Mesodermal cell (in vitro differentiated cells): ENCODE measurements at regions not wholly inside any gene's neighbourhood (a gene's known extent, or its start where the extent isn't known, plus 50 kb on each side); places are given as distances from the start of the nearest gene placed in this dataset.

Experiments used
- H3K27ac ChIP-seq: 2 replicates; pipeline ENCODE4 v1.7.0; 2013; ENCODE audit warnings: mild to moderate bottlenecking, low read depth, low read length, moderate library complexity; ENCODE audit not compliant: severe bottlenecking
- H3K36me3 ChIP-seq: 2 replicates; pipeline ENCODE4 v1.7.1; 2013; ENCODE audit warnings: mild to moderate bottlenecking, low read length, moderate library complexity; ENCODE audit not compliant: control insufficient read depth, insufficient read depth
- H3K4me1 ChIP-seq: one replicate; pipeline ENCODE4 v1.7.1; 2013; ENCODE audit warnings: mild to moderate bottlenecking, low read length; ENCODE audit not compliant: insufficient read depth, control insufficient read depth, poor library complexity, severe bottlenecking
- H3K4me3 ChIP-seq: 2 replicates; pipeline ENCODE4 v1.7.0; 2013; ENCODE audit warnings: low read length, control low read depth, mild to moderate bottlenecking; ENCODE audit not compliant: insufficient read depth, poor library complexity, severe bottlenecking; ENCODE audit errors: extremely low read depth
- H3K9me3 ChIP-seq: 2 replicates; pipeline ENCODE4 v1.7.1; 2013; ENCODE audit warnings: mild to moderate bottlenecking, low read length, moderate library complexity; ENCODE audit not compliant: control insufficient read depth
- WGBS, 2 experiments: methylation state at CpG; one replicate each; pipeline ENCODE4 v1.1.5; 2013; ENCODE audit warnings: missing lambda C conversion rate in 2 of 2; ENCODE audit not compliant: insufficient coverage in 2 of 2; 5-methylcytosine and 5-hydroxymethylcytosine counted together

GRCh38 chr3:154745122-154745521 lies 315.1 kb upstream of the GPR149 start:
- Histone ChIP-seq H3K27ac (no peak overlapping the region), H3K36me3 (no peaks in the 10 kb centered on the region), H3K9me3 (no peaks in the 10 kb centered on the region), H3K4me1 (no peaks in the 10 kb centered on the region), H3K4me3 (no peak overlapping the region)

- H3K4me3 ChIP-seq: no peak overlapping the region
- H3K36me3 ChIP-seq: no peaks in the 10 kb centered on the region
- no peaks in the 10 kb centered on the region for H3K9me3 ChIP-seq
- H3K27ac ChIP-seq: no peak overlapping the region
- H3K4me1 ChIP-seq: no peaks in the 10 kb centered on the region
These were observed 313.4 kb upstream of the GPR149 start for GRCh38 chr3:154743418-154743817.

GRCh38 chr3:154734468-154734867 lies 304.5 kb upstream of the GPR149 start:
- Histone ChIP-seq H3K36me3 (no peaks in the 10 kb centered on the region), H3K27ac (no peak overlapping the region), H3K9me3 (no peaks in the 10 kb centered on the region), H3K4me1 (no peaks in the 10 kb centered on the region), H3K4me3 (no peak overlapping the region)
- no CpG with 5 or more reads among the region's 1 CpG for WGBS, 2 experiments

GRCh38 chr3:154730186-154730585 lies 300.2 kb upstream of the GPR149 start:
- WGBS, 2 experiments: no CpG with 5 or more reads among the region's 1 CpG

GRCh38 chr3:154729741-154730140 lies 299.8 kb upstream of the GPR149 start:
- Histone ChIP-seq H3K9me3 (no peaks in the 10 kb centered on the region), H3K4me3 (no peak overlapping the region), H3K4me1 (no peaks in the 10 kb centered on the region), H3K36me3 (no peaks in the 10 kb centered on the region), H3K27ac (no peak overlapping the region)
- 67% methylated on average over 1 of the region's 2 CpGs; no CpG with 5 or more reads in 1 of the 2 experiments for WGBS, 2 experiments

More at GRCh38 chr3:154730186-154730585, 300.2 kb upstream of the GPR149 start:
- no peaks in the 10 kb centered on the region for H3K9me3 ChIP-seq
- H3K36me3 ChIP-seq: no peaks in the 10 kb centered on the region
- H3K4me1 ChIP-seq: no peaks in the 10 kb centered on the region
- H3K27ac ChIP-seq: no peak overlapping the region
- no peak overlapping the region for H3K4me3 ChIP-seq

GRCh38 chr3:154728285-154728684 lies 298.3 kb upstream of the GPR149 start:
- H3K27ac ChIP-seq: no peak overlapping the region
- WGBS, 2 experiments: no CpG with 5 or more reads among the region's 1 CpG
- H3K36me3 ChIP-seq: no peaks in the 10 kb centered on the region
- H3K9me3 ChIP-seq: no peaks in the 10 kb centered on the region
- no peaks in the 10 kb centered on the region for H3K4me1 ChIP-seq
- H3K4me3 ChIP-seq: no peak overlapping the region

GRCh38 chr3:154720921-154721320 lies 290.9 kb upstream of the GPR149 start:
- H3K4me1 ChIP-seq: no peaks in the 10 kb centered on the region
- no peaks in the 10 kb centered on the region for H3K36me3 ChIP-seq
- no peak overlapping the region for H3K27ac ChIP-seq
- no CpG with 5 or more reads among the region's 1 CpG for WGBS, 2 experiments
- H3K9me3 ChIP-seq: no peaks in the 10 kb centered on the region
- no peak overlapping the region for H3K4me3 ChIP-seq

- Histone ChIP-seq H3K27ac (no peak overlapping the region), H3K36me3 (no peaks in the 10 kb centered on the region), H3K4me3 (no peak overlapping the region), H3K9me3 (no peaks in the 10 kb centered on the region), H3K4me1 (no peaks in the 10 kb centered on the region)
- no CpG with 5 or more reads among the region's 1 CpG for WGBS, 2 experiments
These were observed 288.1 kb upstream of the GPR149 start for GRCh38 chr3:154718053-154718452.

- no CpG with 5 or more reads among the region's 3 CpGs for WGBS, 2 experiments
- no peaks in the 10 kb centered on the region for H3K4me1 ChIP-seq
These were observed 286.2 kb upstream of the GPR149 start for GRCh38 chr3:154716170-154716569.

GRCh38 chr3:154708554-154708953 lies 278.6 kb upstream of the GPR149 start:
- 100% methylated on average over 1 of the region's 1 CpG; no CpG with 5 or more reads in 1 of the 2 experiments for WGBS, 2 experiments
- no peaks in the 10 kb centered on the region for H3K9me3 ChIP-seq
- H3K4me3 ChIP-seq: no peak overlapping the region
- no peaks in the 10 kb centered on the region for H3K36me3 ChIP-seq
- no peaks in the 10 kb centered on the region for H3K4me1 ChIP-seq
- H3K27ac ChIP-seq: no peak overlapping the region

More at GRCh38 chr3:154716170-154716569, 286.2 kb upstream of the GPR149 start:
- H3K9me3 ChIP-seq: no peaks in the 10 kb centered on the region
- H3K27ac ChIP-seq: no peak overlapping the region
- H3K4me3 ChIP-seq: no peak overlapping the region
- H3K36me3 ChIP-seq: no peaks in the 10 kb centered on the region

- Histone ChIP-seq H3K27ac (no peak overlapping the region), H3K4me3 (no peak overlapping the region), H3K4me1 (no peaks in the 10 kb centered on the region), H3K36me3 (no peaks in the 10 kb centered on the region), H3K9me3 (no peaks in the 10 kb centered on the region)
- WGBS, 2 experiments: 67 to 100% methylated on average over 2 of the region's 3 CpGs
These were observed 271.1 kb upstream of the GPR149 start for GRCh38 chr3:154701055-154701454.

GRCh38 chr3:154690413-154690812 lies 260.4 kb upstream of the GPR149 start:
- H3K4me1 ChIP-seq: no peaks in the 10 kb centered on the region
- H3K4me3 ChIP-seq: no peak overlapping the region
- no peak overlapping the region for H3K27ac ChIP-seq
- H3K36me3 ChIP-seq: no peaks in the 10 kb centered on the region
- no peaks in the 10 kb centered on the region for H3K9me3 ChIP-seq
